Kidney (tissue), 13 donors: ENCODE measurements at regions not wholly inside any gene's neighbourhood (a gene's known extent, or its start where the extent isn't known, plus 50 kb on each side); places are given as distances from the start of the nearest gene placed in this dataset.
"Not testable (repeated sequence)": the region's sequence is repeated elsewhere in the genome, so short reads cannot be mapped to it uniquely, and the experiment has no call there.

ENCODE experiments used
- DNase-seq, 5 donors: peaks; one replicate each; pipeline ENCODE4 v3.0.0-alpha.2; 2013 to 2020
- FAIRE-seq: peaks from 2 replicates; lab custom pipeline; 2012; peaks lifted over from hg19 to GRCh38; lab: Jason Lieb, UNC
- H3K27ac ChIP-seq, 2 donors: one replicate each; pipeline ENCODE4 v1.7.0; 2013; ENCODE audit warnings: low read depth in 2 of 2, low read length in 2 of 2, inconsistent platforms in 1 of 2
- H3K27me3 ChIP-seq: one replicate; pipeline ENCODE4 v1.7.1; 2013; ENCODE audit warnings: low read length, inconsistent platforms; ENCODE audit not compliant: control insufficient read depth, insufficient read depth
- H3K36me3 ChIP-seq, 3 donors: one replicate each; pipeline versions ENCODE4 v1.7.0 to v1.7.1; 2013; ENCODE audit warnings: low read length in 3 of 3, control low read depth in 1 of 3, inconsistent platforms in 1 of 3; ENCODE audit not compliant: insufficient read depth in 3 of 3, control insufficient read depth in 2 of 3
- H3K4me1 ChIP-seq, 3 donors: one replicate each; pipeline versions ENCODE4 v1.7.0 to v1.7.1; 2013; ENCODE audit warnings: low read length in 3 of 3, inconsistent platforms in 1 of 3, low read depth in 1 of 3; ENCODE audit not compliant: control insufficient read depth in 2 of 3, insufficient read depth in 2 of 3
- H3K4me3 ChIP-seq, 3 donors: one replicate each; pipeline versions ENCODE4 v1.7.0 to v1.8.1; 2013; ENCODE audit warnings: low read length in 3 of 3, control low read depth in 1 of 3, inconsistent platforms in 1 of 3
- H3K9ac ChIP-seq, 3 donors: one replicate each; pipeline versions ENCODE4 v1.7.0 to v1.7.1; 2013; ENCODE audit warnings: low read length in 3 of 3, control low read depth in 1 of 3, inconsistent platforms in 1 of 3
- H3K9me3 ChIP-seq, 3 donors: one replicate each; pipeline versions ENCODE4 v1.7.0 to v1.7.1; 2013; ENCODE audit warnings: low read length in 3 of 3, control low read depth in 1 of 3, inconsistent platforms in 1 of 3; ENCODE audit not compliant: control insufficient read depth in 2 of 3, insufficient read depth in 1 of 3
- CTCF ChIP-seq: IDR thresholded peaks from 3 replicates; pipeline ENCODE4 v1.5.1; 2012; ENCODE audit warnings: mild to moderate bottlenecking, moderate library complexity, borderline replicate concordance; ENCODE audit not compliant: insufficient read depth; ENCODE audit errors: extremely low read depth
- intact Hi-C: fragments of 100-400 bp; cut with DNase I; formaldehyde crosslinking; loops from one replicate; pipeline ENCODE4 v1.11.1; 2022
- donor health status: control.
- donor health status: control.
- donor health status: control.
- donor health status: control.
- donor health status: control.
- donor health status: DM: yes; HTN: yes; CAD: no.
- donor health status: Normal renal cell carcinoma (clear cell type).

DNA sequence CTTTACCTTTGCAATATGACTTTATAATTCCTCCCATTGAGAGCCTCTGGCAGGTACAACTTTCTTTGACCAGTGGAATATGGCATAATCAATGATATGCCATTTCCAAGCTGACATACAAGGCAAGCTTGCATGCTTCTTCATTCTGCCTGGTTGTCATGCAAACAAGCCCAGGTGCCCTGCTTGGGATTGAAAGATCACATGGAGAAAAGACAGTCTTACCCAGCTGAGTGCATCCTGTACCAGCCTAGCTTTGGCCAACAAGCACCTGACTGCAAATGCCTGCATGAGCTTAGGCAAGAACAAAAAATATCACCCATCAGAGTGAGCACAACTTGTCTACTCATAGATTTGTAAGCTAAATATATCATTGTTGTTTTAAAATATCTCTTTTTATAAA lies 82.9 kb upstream of the KCND2 start:
- H3K36me3 ChIP-seq, result no peaks in the 10 kb centered on the region
- H3K27me3 ChIP-seq, result no peaks in the 10 kb centered on the region
- no peaks in the 10 kb centered on the region for H3K4me1 ChIP-seq
- H3K9ac ChIP-seq, result no peak overlapping the region
- TF ChIP-seq CTCF, result no peak
- no peak overlapping the region for H3K4me3 ChIP-seq
- H3K9me3 ChIP-seq, result no peaks in the 10 kb centered on the region
- no peak overlapping the region for H3K27ac ChIP-seq
- intact Hi-C loops, result no loop called here
- FAIRE-seq (no peak), DNase-seq (no peak)

DNA sequence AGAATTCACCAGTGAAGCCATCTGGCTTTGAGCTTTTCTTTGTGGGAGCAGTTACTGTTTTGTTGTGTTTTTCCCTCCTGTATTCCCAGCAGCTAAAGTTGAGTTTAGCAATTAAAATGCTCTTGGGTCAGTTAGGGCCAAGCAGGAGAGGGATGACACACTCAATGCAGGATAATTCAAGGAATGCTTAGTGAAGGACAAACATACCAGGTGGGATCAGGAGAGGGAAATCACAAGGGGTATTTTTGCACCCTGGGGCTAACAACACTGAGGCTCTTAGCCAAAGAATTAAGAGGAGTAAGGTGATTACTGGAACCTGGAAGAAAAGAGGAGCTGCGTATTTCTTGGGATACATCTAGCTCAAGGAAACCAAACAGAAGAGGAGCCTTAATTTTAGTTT lies 82.4 kb upstream of the KCND2 start:
- H3K27ac ChIP-seq, result no peak overlapping the region
- no peaks in the 10 kb centered on the region for H3K27me3 ChIP-seq
- H3K9me3 ChIP-seq, result no peaks in the 10 kb centered on the region
- no peaks in the 10 kb centered on the region for H3K36me3 ChIP-seq
- no peak for TF ChIP-seq CTCF
- DNase-seq (no peak), FAIRE-seq (no peak)
- H3K4me3 ChIP-seq, result no peak overlapping the region
- H3K4me1 ChIP-seq, result no peaks in the 10 kb centered on the region
- no peak overlapping the region for H3K9ac ChIP-seq
- intact Hi-C loops, result no loop called here

GRCh38 chr7:120191423-120191822 lies 81.6 kb upstream of the KCND2 start:
- H3K4me1 ChIP-seq, H3K36me3 ChIP-seq, H3K27ac ChIP-seq, intact Hi-C loops, H3K27me3 ChIP-seq, H3K9me3 ChIP-seq, H3K9ac ChIP-seq, FAIRE-seq, DNase-seq, H3K4me3 ChIP-seq: not testable (repeated sequence)

- intact Hi-C loops, result no loop called here
- no peaks in the 10 kb centered on the region for H3K4me1 ChIP-seq
- FAIRE-seq, result no peak
- no peak overlapping the region for H3K27ac ChIP-seq
- no peaks in the 10 kb centered on the region for H3K9me3 ChIP-seq
- no peaks in the 10 kb centered on the region for H3K36me3 ChIP-seq
- H3K4me3 ChIP-seq, result no peak overlapping the region
- no peaks in the 10 kb centered on the region for H3K27me3 ChIP-seq
- TF ChIP-seq CTCF, result no peak
- no peak overlapping the region for H3K9ac ChIP-seq
- DNase-seq, result no peak
Measured at GRCh38 chr7:120201290-120201689, 71.7 kb upstream of the KCND2 start.
